ENCODE measurements at regions not wholly inside any gene's neighbourhood (a gene's known extent, or its start where the extent isn't known, plus 50 kb on each side); places are given as distances from the start of the nearest gene placed in this dataset.

DNA sequence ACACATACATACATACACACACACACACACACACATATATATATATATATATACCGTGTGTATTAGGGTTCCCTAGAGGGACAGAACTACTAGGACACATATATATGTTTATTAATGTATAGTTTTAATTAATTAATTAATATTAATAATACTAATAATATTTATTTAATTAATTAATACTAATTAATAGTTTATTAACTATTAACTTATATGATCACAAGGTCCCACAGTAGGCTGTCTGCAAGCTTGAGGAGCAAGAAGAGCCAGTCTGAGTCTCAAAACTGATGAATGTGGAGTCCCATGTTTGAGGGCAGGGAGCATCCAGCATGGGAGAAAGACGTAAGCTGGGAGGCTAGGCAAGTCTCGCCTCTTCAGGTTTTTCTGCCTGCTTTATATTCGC is 398.0 kb upstream of the KIF2A start:
- no peak for DNase-seq (ENCODE audit: low spot score in 2 of 2)
- H3K27ac Mint-ChIP-seq: no peak overlapping the region
- H3K36me3 Mint-ChIP-seq: no peaks in the 10 kb centered on the region
- ATAC-seq: no peak
- H3K9me3 Mint-ChIP-seq: peaks cover 4 to 9% of the 10 kb centered on the region in 2 donors

DNA sequence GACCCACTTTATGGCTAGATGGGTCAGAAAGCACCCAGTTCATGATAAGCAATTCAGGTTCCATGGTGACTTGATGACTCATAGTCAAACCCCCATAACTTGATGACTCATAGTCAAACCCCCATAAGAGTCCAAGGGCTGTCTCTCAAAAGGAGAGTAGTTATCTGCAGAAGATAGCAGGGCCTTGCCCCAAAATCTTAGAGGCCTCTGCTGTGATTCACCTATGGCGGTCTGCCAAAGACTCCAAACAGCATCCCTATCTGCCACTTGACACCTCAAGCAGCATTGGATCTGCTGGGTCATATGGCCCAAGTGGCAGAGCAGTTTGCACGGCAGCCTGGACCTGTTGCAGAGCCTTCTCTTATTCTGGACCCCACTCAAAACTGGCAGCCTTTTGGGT is 395.2 kb upstream of the KIF2A start:
- peaks cover 4 to 9% of the 10 kb centered on the region in 2 donors for H3K9me3 Mint-ChIP-seq
- no peak for DNase-seq (ENCODE audit: low spot score in 2 of 2)
- no peak overlapping the region for H3K27ac Mint-ChIP-seq
- ATAC-seq: no peak
- H3K36me3 Mint-ChIP-seq: no peaks in the 10 kb centered on the region

DNA sequence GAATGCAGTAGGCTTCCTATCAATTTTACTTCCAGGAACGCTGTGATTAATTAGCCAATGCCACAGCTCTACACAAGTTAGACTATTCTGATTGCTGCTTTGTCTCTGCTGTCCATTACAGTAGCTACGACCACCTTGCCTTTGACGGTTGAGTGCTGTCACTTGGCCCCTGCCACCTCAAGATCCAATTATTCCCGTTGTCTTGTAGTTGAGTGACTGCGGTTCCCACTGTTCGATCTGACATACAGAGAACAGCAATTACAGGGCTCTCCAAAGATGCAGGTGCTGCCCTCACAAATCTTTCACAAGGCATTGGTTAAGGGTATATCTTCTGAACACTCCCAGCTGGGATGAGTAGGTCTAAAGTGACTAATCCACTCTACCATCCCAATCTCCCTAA is 393.4 kb upstream of the KIF2A start:
- Mint-ChIP-seq H3K36me3 (no peaks in the 10 kb centered on the region), H3K27ac (no peak overlapping the region), H3K9me3 (peaks cover 4 to 9% of the 10 kb centered on the region in 2 donors)
- ATAC-seq (no peak), DNase-seq (ENCODE audit: low spot score in 2 of 2) (no peak)

DNA sequence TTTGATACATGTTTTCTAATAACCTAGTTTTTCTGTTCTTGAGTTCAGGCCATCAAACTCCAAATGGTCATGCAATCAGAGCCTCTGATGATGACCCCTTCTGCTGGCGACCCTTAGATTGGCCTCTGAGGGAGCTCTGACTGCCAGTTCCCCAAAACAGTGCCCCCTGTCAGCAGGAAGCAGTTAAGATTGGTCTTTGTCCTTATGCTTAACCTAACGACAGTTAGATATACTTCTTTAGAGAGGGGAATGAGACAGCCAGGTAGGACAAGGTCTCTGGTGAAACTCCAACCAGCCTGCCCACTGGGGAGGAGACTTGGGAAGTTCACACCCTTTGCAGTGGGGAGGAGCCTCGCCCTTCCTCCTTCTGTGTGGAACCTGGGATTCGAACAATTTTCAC is 390.4 kb upstream of the KIF2A start:
- Mint-ChIP-seq H3K27ac (no peak overlapping the region), H3K36me3 (no peaks in the 10 kb centered on the region)

DNA sequence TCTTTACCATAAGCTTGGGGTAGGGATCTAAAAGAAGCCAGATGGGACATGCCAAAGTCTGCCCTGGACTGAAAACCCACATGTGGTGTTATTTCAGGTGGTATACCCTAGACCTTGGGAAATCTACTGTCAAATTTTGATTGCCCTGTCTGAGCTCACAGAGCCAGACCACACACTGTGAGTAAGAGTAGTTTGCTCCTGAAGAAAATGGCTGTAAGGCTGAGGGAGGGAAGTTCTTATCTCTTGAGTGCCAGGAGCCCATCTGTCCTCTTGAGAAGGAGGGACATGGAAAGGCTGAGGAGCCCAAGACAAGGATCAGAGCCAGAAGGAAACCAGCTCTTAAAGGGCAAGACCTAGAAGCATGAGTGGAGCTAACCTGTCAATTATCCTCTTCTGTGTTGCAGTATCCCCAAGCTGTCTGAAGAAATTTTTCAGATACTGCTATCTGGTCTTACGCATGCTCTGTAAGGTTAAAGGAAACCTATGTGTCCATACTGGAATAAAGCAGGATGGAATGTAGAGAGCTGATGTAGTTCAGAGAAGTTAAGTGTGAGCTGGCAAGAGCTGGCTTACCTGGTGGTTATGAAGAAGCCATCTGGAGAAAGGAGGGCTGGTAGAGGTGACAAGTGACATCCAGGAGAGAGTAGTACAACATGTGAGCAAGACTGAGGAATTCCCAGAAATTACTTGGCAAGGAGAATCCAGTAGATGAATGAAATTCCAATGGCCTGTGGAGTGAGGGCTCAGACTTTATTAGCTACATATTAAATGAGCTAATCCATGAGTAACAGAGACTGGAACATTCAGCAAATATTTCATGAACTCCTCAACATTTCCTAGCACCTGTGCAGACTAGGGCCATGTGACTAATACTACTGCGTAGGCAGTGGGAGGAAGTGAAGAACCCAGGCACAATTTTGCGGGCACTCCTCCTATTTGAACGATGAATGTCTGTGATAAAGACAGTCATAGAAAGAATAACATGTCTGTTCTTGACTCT is 389.1 kb upstream of the KIF2A start:
- Mint-ChIP-seq H3K36me3 (no peaks in the 10 kb centered on the region), H3K9me3 (peaks cover 0 to 1% of the 10 kb centered on the region in 2 donors), H3K27ac (no peak overlapping the region)
- DNase-seq (ENCODE audit: low spot score in 2 of 2): no peak
- ATAC-seq: no peak

More for the DNA sequence above, 390.4 kb upstream of the KIF2A start:
- ATAC-seq (no peak), DNase-seq (ENCODE audit: low spot score in 2 of 2) (no peak)
- H3K9me3 Mint-ChIP-seq: peaks cover 4 to 5% of the 10 kb centered on the region in 2 donors

DNA sequence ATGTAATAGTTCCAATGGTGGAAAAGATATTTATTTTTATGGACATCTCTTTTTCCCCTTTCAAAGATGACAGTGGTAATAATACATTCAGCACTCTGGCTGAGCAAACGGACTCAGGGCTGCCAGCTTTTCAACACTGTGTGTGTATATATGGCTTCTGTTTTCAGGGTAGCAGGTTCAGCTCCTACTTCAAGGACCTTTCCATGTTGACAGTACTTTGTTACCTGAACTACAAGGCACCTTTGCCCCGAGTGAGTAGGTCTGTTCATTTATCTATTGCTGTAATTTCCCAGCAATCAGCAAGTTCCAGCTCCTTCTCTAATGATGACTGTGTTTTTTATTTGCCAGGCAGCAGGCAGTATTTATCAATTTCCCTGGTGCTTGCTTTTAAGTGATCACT is 387.4 kb upstream of the KIF2A start:
- Mint-ChIP-seq H3K36me3 (no peaks in the 10 kb centered on the region), H3K27ac (no peak overlapping the region), H3K9me3 (no peaks in the 10 kb centered on the region)
- ATAC-seq (no peak), DNase-seq (ENCODE audit: low spot score in 2 of 2) (no peak)

DNA sequence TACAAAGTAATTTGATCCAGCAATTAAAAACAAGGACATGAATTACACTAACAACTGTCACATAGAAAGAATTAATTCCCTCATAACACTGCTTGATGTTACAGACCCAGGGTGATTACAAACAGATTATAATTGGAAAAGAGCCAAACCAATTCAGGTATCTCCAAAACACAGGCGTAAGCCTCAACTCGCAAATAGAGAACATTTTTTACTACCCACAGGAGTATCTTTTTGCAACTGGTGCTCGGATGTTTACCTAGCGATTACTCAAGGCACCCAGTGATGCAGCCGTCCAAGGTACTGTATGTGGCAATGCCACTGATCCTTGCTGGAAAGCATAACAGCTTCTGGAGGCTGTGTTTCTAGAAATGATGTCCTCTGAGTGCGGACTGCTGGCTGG is 386.1 kb upstream of the KIF2A start:
- DNase-seq (ENCODE audit: low spot score in 2 of 2) (no peak), ATAC-seq (no peak)
- Mint-ChIP-seq H3K27ac (no peak overlapping the region), H3K9me3 (no peaks in the 10 kb centered on the region), H3K36me3 (no peaks in the 10 kb centered on the region)

DNA sequence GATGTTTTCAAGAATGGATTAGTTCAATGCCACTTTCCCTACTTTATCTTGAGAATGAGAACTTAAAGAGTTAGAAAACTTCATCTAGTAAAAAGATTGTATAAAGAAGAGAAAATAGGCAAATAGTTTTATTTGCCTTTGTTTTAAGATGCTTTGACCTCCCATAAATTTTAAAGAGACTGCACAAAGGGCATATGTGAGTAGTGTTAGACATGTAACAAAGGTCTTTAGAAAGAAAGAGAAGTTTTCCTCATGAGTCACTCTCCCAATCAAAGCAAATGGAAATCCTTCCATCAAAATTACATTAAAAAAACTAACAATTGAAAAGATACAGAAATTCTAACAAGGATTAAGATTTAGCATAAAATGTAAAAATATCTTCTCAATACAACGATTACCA is 381.8 kb upstream of the KIF2A start:
- DNase-seq (ENCODE audit: low spot score in 2 of 2) (no peak), ATAC-seq (no peak)
- Mint-ChIP-seq H3K9me3 (peaks cover 4% of the 10 kb centered on the region in 2 donors), H3K36me3 (no peaks in the 10 kb centered on the region), H3K27ac (no peak overlapping the region)

DNA sequence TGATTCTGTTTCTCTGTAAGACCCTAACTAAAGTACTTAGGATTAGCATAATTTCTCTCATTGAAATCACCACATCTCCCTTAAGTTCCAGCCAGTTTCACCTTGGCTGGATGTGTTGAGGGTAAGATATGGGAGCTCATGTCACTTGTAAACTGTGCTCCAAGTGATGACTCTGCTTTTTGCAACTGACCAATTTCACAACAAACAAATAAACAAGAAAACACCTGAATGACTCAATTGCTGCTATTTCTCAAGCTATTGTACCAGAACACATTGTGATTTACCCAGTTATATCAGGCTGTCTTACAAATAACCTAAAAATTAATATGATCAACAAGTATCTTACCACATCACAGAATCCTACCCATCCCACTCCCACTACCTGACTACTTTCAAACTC is 379.1 kb upstream of the KIF2A start:
- DNase-seq (ENCODE audit: low spot score in 2 of 2): no peak
- H3K27ac Mint-ChIP-seq: no peak overlapping the region
- no peak for ATAC-seq
- H3K9me3 Mint-ChIP-seq: peaks cover 4% of the 10 kb centered on the region in 2 donors
- no peaks in the 10 kb centered on the region for H3K36me3 Mint-ChIP-seq

DNA sequence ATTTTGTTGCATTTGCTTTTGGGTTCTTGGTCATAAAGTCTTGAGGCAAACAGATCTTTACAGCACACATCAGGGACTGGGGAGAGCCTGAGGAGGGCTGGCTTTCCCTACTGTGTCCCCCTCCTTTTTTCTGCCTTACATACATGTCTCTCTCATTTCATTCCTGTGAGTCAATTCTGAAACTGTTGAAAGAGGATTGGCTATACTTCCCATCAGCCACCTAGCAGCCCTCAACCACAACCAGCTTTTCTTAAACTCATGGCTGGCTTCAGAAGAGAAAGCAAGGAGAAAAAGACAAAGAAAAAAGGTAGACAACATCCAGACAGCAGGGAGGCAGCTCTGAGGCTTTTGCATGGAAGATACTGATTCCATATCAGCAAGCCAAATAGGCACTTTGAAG is 374.8 kb upstream of the KIF2A start:
- Mint-ChIP-seq H3K36me3 (no peaks in the 10 kb centered on the region), H3K9me3 (peaks cover 1 to 2% of the 10 kb centered on the region in 2 donors), H3K27ac (no peak overlapping the region)
- ATAC-seq (no peak), DNase-seq (ENCODE audit: low spot score in 2 of 2) (no peak)

DNA sequence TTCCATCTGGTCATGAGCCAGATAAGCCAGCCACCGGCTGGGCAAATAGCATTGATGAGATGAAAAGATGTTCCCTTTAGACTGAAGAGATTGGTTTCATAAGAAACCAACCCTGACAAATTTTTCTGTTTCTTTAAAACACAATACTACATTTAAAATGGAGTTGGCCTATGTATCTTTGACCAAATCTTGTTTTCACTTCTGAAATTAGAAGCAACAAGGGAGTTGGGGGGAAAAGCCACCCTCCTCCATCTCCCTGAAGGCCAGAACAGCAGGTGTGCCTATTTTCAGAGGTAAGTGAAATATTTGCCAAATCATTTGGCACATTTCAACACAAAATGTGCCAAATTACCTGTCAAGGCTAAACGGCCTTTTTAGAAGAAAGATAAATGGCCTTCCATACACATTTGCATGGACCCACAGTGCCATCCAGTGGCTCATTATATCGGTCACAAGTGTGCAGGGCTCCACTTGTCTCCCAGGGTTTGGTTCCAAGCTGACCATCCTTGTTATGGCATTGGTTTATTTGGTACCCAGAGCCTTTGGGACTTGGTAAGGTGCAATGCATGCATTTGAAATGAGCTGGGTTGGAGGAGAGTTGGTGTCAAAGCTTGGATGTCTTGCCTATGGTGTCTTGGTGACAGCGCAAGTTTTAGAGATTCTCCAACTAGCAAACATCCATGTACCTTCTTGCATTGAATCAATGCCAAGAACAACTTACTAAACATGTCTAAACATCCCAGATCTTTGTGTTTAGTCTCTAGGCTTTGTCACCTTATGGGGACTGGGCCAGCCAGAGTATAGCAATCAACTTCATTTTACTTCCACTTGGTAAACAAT is 372.0 kb upstream of the KIF2A start:
- DNase-seq (ENCODE audit: low spot score in 2 of 2): no peak
- Mint-ChIP-seq H3K9me3 (peaks cover 0 to 4% of the 10 kb centered on the region in 2 donors), H3K36me3 (no peaks in the 10 kb centered on the region), H3K27ac (no peak overlapping the region)
- no peak for ATAC-seq

DNA sequence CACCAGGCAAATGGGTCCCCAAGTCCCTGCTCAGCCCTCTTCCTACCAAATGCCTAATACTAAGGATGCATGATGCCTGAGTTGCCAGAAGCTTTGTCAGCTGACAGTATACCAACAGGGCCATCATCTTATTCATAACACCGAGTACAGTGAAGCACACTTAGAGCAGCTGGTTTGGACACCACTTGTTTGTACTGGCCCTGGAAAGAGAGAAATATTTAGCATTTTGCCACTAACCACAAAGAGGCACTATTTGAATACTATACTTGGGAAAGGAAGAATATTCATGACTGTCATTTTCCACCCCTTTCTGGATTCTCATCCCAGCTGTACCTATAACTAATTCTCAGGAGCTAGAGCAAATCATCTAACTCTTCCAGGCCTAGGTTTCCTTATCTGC is 364.4 kb upstream of the KIF2A start:
- ATAC-seq (no peak), DNase-seq (ENCODE audit: low spot score in 2 of 2) (no peak)
- Mint-ChIP-seq H3K9me3 (peaks cover 3% of the 10 kb centered on the region in 2 donors), H3K27ac (no peak overlapping the region), H3K36me3 (no peaks in the 10 kb centered on the region)

DNA sequence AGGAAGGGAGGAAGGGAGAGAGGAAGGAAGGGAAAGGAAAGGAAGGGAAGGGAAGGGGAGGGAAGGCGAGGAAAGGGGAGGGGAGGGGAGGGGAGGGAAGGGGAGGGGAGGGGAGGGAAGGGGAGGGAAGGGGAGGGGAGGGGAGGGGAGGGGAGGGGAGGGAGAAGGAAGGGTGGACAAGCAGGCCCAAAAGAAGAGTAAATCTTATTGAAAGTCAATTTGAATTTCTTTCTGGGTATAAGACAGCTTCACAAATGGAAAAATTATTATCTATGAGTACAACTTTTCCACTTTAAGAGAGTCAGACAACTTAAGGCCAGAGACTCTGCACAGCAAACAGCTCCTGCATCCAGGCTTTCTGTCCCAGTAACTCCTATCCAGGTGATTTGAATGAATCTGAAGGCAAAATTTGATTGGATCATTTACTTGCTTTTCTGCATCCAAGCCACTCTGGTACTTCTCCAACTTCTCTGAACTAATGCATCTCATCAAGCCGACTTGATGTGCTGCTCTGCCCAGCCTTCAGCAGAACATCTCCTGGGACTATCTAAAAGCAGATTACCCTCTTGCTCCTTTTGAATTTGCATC is 363.4 kb upstream of the KIF2A start:
- H3K36me3 Mint-ChIP-seq: no peaks in the 10 kb centered on the region
- ATAC-seq: no peak
- no peak for DNase-seq (ENCODE audit: low spot score in 2 of 2)
- H3K9me3 Mint-ChIP-seq: peaks cover 0 to 3% of the 10 kb centered on the region in 2 donors
- H3K27ac Mint-ChIP-seq: no peak overlapping the region

DNA sequence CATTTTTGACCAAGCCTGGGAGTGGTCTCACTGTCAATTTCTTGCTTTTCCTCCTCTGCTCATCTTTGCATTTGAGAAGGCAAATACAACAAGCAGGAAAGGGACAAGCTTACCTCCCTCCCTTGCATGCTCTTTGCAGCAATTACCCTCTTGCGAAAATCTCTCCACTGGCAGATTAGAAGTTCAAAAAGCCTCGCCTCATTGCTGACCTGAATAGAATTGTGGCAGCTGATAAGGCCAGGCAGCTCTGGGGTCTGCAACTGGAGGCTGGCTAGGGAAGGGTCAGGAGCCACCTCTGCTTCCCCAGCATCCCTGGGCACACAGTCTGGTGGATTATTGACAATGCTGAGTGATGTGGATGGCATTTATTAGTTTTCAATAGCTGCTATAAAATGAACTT is 362.3 kb upstream of the KIF2A start:
- Mint-ChIP-seq H3K9me3 (peaks cover 0 to 3% of the 10 kb centered on the region in 2 donors), H3K27ac (no peak overlapping the region), H3K36me3 (no peaks in the 10 kb centered on the region)
- ATAC-seq (no peak), DNase-seq (ENCODE audit: low spot score in 2 of 2) (no peak)

DNA sequence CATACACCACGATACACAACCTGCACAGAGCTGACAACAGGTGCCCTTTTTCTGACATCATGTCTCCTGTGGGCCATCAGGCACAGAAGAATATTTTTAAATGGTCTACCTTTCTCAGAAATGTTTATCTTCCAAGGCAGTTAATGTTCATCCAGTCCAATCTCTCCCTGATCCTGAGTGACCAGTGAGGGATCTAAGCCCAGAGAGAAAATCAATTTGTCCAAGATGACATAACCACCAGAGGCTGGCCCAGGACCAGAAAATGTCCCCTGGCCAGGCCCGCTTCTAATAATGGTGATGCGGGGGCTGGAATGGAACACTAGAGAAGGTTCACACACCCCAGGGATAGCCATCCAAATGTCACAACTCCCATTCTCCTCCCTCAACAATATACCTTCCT is 357.9 kb upstream of the KIF2A start:
- Mint-ChIP-seq H3K9me3 (peaks cover 0 to 9% of the 10 kb centered on the region in 2 donors), H3K36me3 (no peaks in the 10 kb centered on the region), H3K27ac (no peak overlapping the region)
- no peak for DNase-seq (ENCODE audit: low spot score in 2 of 2)
- no peak for ATAC-seq

DNA sequence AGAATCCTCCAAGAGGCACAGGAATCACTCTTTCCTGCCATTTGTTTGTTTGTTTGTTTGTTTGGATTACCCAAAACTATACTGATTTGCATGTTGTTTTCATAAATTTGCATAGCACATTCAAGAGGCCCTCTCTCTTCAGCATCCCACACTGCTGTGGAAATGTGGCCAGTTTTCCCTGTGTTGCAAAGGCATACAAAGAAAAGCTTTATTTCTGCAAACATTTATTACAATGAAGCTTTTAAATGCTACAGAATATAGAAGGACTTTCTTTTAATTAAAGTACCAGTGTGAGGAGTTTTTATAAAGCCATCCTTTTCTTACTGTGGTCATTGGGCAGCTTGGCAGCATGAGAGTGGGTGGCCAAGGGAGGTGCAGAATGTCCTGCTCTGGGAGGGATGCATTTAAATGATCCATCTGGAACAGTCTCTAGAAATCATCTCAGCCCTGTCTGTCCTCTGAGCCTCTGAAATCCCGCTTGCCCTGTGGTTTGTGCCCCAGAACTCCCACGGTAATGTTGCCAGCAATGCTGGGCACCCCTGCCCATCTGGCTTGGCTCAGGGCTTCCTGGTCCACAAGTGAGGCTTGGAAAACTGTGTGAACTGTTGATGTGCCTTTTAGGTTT is 356.8 kb upstream of the KIF2A start:
- Mint-ChIP-seq H3K9me3 (peaks cover 0 to 9% of the 10 kb centered on the region in 2 donors), H3K36me3 (no peaks in the 10 kb centered on the region), H3K27ac (no peak overlapping the region)
- no peak for ATAC-seq
- DNase-seq (ENCODE audit: low spot score in 2 of 2): no peak

All from activated naive CD4-positive, alpha-beta T cell treated with anti-CD3 and anti-CD28 coated beads, Interleukin-2, amount 50 U/mL, for 72 hours (primary cell).